GM23338 (cell line): ENCODE measurements at regions not wholly inside any gene's neighbourhood (a gene's known extent, or its start where the extent isn't known, plus 50 kb on each side); places are given as distances from the start of the nearest gene placed in this dataset.

Experiments used
- ATAC-seq: fragments of 200-7000 bp; cut with Tn5 transposase; 3 replicates; pipeline ENCODE4 v1.9.1; 2020
- DNase-seq: peaks from one replicate; pipeline ENCODE4 v3.0.0-alpha.2; 2015; ENCODE audit warnings: low spot score
- H2AFZ ChIP-seq: fragments of 200-600 bp; sonication (generic); 2 replicates; pipeline ENCODE4 v1.8.0; 2016; ENCODE audit warnings: antibody characterized with exemption, mild to moderate bottlenecking, moderate library complexity
- H3F3A ChIP-seq: fragments of 200-600 bp; sonication (generic); replicated peaks from 2 replicates; pipeline ENCODE4 v1.8.0; 2017; ENCODE audit warnings: antibody characterized with exemption, mixed run types, low read depth
- H3K27ac ChIP-seq: fragments of 200-600 bp; sonication (generic); 2 replicates; pipeline ENCODE4 v1.6.1; 2016; ENCODE audit warnings: low read depth
- H3K27me3 ChIP-seq: fragments of 200-600 bp; sonication (generic); 2 replicates; pipeline ENCODE4 v1.8.0; 2016; ENCODE audit warnings: mild to moderate bottlenecking, mixed run types, moderate library complexity; ENCODE audit not compliant: insufficient read depth
- H3K36me3 ChIP-seq: fragments of 200-600 bp; sonication (generic); 2 replicates; pipeline ENCODE4 v1.8.0; 2016; ENCODE audit warnings: mild to moderate bottlenecking; ENCODE audit not compliant: insufficient read depth
- H3K4me1 ChIP-seq: fragments of 200-600 bp; sonication (generic); 2 replicates; pipeline ENCODE4 v1.8.0; 2016; ENCODE audit warnings: mild to moderate bottlenecking, moderate library complexity; ENCODE audit not compliant: insufficient read depth
- H3K4me2 ChIP-seq: fragments of 200-600 bp; sonication (generic); 2 replicates; pipeline ENCODE4 v1.7.1; 2017; ENCODE audit warnings: mixed run types
- H3K4me3 ChIP-seq: fragments of 200-600 bp; sonication (generic); 2 replicates; pipeline ENCODE4 v1.6.1; 2016; ENCODE audit warnings: mixed run types
- H3K79me2 ChIP-seq: fragments of 200-600 bp; sonication (generic); replicated peaks from 2 replicates; pipeline ENCODE4 v1.8.0; 2017; ENCODE audit warnings: mild to moderate bottlenecking; ENCODE audit not compliant: insufficient read depth
- H3K9me2 ChIP-seq: fragments of 200-600 bp; sonication (generic); 2 replicates; pipeline ENCODE4 v1.8.0; 2017; ENCODE audit not compliant: insufficient read depth
- H4K20me1 ChIP-seq: fragments of 200-600 bp; sonication (generic); replicated peaks from 2 replicates; pipeline ENCODE4 v1.8.0; 2017; ENCODE audit warnings: mild to moderate bottlenecking; ENCODE audit not compliant: insufficient read depth
- H3K27ac Mint-ChIP-seq: 2 replicates; pipeline ENCODE4 v1.8.0; 2020; ENCODE audit warnings: inconsistent platforms, mild to moderate bottlenecking, moderate library complexity, mixed read lengths
- H3K27me3 Mint-ChIP-seq: 3 replicates; pipeline ENCODE4 v1.8.0; 2022; ENCODE audit warnings: low read depth, mild to moderate bottlenecking, moderate library complexity, mixed read lengths, inconsistent platforms; ENCODE audit not compliant: insufficient read depth, poor library complexity
- H3K36me3 Mint-ChIP-seq: 3 replicates; pipeline ENCODE4 v1.8.0; 2021; ENCODE audit warnings: low read depth, mild to moderate bottlenecking, inconsistent platforms, moderate library complexity, mixed read lengths
- H3K4me1 Mint-ChIP-seq: 3 replicates; pipeline ENCODE4 v1.8.0; 2020; ENCODE audit warnings: mild to moderate bottlenecking, inconsistent platforms, mixed read lengths
- H3K4me3 Mint-ChIP-seq: 3 replicates; pipeline ENCODE4 v1.8.0; 2021; ENCODE audit warnings: moderate library complexity, mild to moderate bottlenecking, inconsistent platforms, mixed read lengths
- H3K9me3 Mint-ChIP-seq: 3 replicates; pipeline ENCODE4 v1.8.0; 2020; ENCODE audit warnings: moderate library complexity, mild to moderate bottlenecking, inconsistent platforms, mixed read lengths
- JUNB ChIP-seq: IDR thresholded peaks from one replicate; pipeline ENCODE4 v1.6.1; 2016; ENCODE audit warnings: antibody characterized with exemption; ENCODE audit not compliant: unreplicated experiment
- REST ChIP-seq: IDR thresholded peaks from one replicate; pipeline ENCODE4 v1.6.1; 2018; ENCODE audit warnings: antibody characterized with exemption; ENCODE audit not compliant: unreplicated experiment
- ZNF331 ChIP-seq: fragments of 250-450 bp; sonication (Bioruptor Pico); IDR thresholded peaks from 2 replicates; pipeline ENCODE4 v1.5.0; 2020; ENCODE audit warnings: low read depth, mild to moderate bottlenecking, moderate library complexity
- TF ChIP-seq, protein P1 (sequence below): fragments of 250-450 bp; sonication (Bioruptor Pico); IDR thresholded peaks from 2 replicates; pipeline ENCODE4 v1.5.0; 2020; ENCODE audit warnings: mild to moderate bottlenecking, moderate library complexity

DNA sequence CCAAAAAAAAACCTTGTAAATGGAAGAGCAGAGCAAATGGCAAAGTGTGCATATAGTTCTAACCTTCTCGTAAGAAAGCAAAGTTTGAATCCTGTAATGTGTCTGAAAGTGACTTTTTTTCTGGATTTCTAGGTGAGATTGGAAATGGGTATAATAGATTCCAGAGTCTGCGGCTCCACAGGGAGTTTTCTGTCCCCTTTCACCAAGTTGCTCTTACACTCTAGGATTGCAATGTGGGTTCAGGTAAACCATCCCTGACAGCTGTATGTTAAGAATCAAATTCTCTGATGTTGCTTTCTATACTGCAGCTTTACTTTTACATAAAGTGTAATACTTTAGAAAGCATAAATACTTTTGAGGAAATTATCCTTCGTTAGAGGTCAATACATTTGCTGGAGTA, 260.1 kb downstream of the PRL start (continued):
- TF ChIP-seq, protein P1, sequence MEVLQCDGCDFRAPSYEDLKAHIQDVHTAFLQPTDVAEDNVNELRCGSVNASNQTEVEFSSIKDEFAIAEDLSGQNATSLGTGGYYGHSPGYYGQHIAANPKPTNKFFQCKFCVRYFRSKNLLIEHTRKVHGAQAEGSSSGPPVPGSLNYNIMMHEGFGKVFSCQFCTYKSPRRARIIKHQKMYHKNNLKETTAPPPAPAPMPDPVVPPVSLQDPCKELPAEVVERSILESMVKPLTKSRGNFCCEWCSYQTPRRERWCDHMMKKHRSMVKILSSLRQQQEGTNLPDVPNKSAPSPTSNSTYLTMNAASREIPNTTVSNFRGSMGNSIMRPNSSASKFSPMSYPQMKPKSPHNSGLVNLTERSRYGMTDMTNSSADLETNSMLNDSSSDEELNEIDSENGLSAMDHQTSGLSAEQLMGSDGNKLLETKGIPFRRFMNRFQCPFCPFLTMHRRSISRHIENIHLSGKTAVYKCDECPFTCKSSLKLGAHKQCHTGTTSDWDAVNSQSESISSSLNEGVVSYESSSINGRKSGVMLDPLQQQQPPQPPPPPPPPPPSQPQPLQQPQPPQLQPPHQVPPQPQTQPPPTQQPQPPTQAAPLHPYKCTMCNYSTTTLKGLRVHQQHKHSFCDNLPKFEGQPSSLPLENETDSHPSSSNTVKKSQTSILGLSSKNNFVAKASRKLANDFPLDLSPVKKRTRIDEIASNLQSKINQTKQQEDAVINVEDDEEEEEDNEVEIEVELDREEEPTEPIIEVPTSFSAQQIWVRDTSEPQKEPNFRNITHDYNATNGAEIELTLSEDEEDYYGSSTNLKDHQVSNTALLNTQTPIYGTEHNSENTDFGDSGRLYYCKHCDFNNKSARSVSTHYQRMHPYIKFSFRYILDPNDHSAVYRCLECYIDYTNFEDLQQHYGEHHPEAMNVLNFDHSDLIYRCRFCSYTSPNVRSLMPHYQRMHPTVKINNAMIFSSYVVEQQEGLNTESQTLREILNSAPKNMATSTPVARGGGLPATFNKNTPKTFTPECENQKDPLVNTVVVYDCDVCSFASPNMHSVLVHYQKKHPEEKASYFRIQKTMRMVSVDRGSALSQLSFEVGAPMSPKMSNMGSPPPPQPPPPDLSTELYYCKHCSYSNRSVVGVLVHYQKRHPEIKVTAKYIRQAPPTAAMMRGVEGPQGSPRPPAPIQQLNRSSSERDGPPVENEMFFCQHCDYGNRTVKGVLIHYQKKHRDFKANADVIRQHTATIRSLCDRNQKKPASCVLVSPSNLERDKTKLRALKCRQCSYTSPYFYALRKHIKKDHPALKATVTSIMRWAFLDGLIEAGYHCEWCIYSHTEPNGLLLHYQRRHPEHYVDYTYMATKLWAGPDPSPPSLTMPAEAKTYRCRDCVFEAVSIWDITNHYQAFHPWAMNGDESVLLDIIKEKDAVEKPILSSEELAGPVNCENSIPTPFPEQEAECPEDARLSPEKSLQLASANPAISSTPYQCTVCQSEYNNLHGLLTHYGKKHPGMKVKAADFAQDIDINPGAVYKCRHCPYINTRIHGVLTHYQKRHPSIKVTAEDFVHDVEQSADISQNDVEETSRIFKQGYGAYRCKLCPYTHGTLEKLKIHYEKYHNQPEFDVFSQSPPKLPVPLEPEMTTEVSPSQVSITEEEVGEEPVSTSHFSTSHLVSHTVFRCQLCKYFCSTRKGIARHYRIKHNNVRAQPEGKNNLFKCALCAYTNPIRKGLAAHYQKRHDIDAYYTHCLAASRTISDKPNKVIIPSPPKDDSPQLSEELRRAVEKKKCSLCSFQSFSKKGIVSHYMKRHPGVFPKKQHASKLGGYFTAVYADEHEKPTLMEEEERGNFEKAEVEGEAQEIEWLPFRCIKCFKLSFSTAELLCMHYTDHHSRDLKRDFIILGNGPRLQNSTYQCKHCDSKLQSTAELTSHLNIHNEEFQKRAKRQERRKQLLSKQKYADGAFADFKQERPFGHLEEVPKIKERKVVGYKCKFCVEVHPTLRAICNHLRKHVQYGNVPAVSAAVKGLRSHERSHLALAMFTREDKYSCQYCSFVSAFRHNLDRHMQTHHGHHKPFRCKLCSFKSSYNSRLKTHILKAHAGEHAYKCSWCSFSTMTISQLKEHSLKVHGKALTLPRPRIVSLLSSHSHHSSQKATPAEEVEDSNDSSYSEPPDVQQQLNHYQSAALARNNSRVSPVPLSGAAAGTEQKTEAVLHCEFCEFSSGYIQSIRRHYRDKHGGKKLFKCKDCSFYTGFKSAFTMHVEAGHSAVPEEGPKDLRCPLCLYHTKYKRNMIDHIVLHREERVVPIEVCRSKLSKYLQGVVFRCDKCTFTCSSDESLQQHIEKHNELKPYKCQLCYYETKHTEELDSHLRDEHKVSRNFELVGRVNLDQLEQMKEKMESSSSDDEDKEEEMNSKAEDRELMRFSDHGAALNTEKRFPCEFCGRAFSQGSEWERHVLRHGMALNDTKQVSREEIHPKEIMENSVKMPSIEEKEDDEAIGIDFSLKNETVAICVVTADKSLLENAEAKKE (CRISPR knock-in tag), result no peak

GRCh38 chr6:22041797-22042480, 254.9 kb downstream of the PRL start:
- H3K36me3 Mint-ChIP-seq, result peaks cover 36% of the 10 kb centered on the region
- no peak overlapping the region for H3K4me3 Mint-ChIP-seq
- ATAC-seq, result no peak
- Histone ChIP-seq H3K4me2 (no peak overlapping the region), H3K36me3 (peaks cover 6% of the 10 kb centered on the region; the same call in 1 of the 2 replicates), H3K79me2 (peaks cover 28% of the 10 kb centered on the region), H3K27me3 (no peaks in the 10 kb centered on the region), H4K20me1 (no peaks in the 10 kb centered on the region), H3F3A (no peaks in the 10 kb centered on the region), H3K27ac (no peak overlapping the region), H3K9me2 (no peaks in the 10 kb centered on the region), H2AFZ (no peak overlapping the region), H3K4me3 (no peak overlapping the region), H3K4me1 (no peaks in the 10 kb centered on the region; the same call in 1 of the 2 replicates)
- no peak overlapping the region for H3K27ac Mint-ChIP-seq
- peaks cover 20% of the 10 kb centered on the region for H3K4me1 Mint-ChIP-seq
- DNase-seq, result no peak
- no peaks in the 10 kb centered on the region for H3K27me3 Mint-ChIP-seq
- H3K9me3 Mint-ChIP-seq, result peaks cover 13% of the 10 kb centered on the region; the same call in 1 of the 3 replicates
- TF ChIP-seq REST (no peak), ZNF331 (no peak), JUNB (no peak)
- TF ChIP-seq, protein P1 (CRISPR knock-in tag), result no peak
